ENCODE measurements at regions not wholly inside any gene's neighbourhood (a gene's known extent, or its start where the extent isn't known, plus 50 kb on each side); places are given as distances from the start of the nearest gene placed in this dataset.
A peak's percentile ranks its signal among the peaks of the same experiment; 100 is the strongest.

DNA sequence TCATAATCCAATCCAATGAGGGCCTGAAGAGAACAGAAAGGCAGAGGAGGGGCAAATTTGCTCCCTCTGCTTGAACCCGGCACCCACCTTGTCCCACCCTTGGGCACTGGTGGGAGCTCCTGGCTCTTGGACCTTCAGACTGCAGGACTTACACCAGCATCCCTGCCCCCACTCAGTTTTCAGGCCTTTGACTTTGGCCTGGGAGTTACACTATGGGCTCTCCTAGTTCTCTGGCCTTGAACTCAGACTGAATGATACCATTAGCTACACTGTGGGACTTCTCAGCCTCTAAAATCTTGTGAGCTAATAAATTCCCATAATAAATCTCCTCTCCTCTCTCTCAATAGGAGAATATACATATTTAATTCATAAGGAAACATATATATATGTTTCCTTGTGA lies 114.4 kb downstream of the AHR start (continued):
- TF ChIP-seq, protein P1, sequence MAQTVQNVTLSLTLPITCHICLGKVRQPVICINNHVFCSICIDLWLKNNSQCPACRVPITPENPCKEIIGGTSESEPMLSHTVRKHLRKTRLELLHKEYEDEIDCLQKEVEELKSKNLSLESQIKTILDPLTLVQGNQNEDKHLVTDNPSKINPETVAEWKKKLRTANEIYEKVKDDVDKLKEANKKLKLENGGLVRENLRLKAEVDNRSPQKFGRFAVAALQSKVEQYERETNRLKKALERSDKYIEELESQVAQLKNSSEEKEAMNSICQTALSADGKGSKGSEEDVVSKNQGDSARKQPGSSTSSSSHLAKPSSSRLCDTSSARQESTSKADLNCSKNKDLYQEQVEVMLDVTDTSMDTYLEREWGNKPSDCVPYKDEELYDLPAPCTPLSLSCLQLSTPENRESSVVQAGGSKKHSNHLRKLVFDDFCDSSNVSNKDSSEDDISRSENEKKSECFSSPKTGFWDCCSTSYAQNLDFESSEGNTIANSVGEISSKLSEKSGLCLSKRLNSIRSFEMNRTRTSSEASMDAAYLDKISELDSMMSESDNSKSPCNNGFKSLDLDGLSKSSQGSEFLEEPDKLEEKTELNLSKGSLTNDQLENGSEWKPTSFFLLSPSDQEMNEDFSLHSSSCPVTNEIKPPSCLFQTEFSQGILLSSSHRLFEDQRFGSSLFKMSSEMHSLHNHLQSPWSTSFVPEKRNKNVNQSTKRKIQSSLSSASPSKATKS (CRISPR knock-in tag; IDR thresholded peaks at IDR 0.05) = no peak
- TF ChIP-seq HNF4A (CRISPR knock-in tag; IDR thresholded peaks at IDR 0.05) (peak; percentile 40), ZNF709 (CRISPR knock-in tag; IDR thresholded peaks at IDR 0.05) (no peak)
- TF ChIP-seq, protein P2, sequence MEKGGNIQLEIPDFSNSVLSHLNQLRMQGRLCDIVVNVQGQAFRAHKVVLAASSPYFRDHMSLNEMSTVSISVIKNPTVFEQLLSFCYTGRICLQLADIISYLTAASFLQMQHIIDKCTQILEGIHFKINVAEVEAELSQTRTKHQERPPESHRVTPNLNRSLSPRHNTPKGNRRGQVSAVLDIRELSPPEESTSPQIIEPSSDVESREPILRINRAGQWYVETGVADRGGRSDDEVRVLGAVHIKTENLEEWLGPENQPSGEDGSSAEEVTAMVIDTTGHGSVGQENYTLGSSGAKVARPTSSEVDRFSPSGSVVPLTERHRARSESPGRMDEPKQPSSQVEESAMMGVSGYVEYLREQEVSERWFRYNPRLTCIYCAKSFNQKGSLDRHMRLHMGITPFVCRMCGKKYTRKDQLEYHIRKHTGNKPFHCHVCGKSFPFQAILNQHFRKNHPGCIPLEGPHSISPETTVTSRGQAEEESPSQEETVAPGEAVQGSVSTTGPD (CRISPR knock-in tag; IDR thresholded peaks at IDR 0.05) = no peak

DNA sequence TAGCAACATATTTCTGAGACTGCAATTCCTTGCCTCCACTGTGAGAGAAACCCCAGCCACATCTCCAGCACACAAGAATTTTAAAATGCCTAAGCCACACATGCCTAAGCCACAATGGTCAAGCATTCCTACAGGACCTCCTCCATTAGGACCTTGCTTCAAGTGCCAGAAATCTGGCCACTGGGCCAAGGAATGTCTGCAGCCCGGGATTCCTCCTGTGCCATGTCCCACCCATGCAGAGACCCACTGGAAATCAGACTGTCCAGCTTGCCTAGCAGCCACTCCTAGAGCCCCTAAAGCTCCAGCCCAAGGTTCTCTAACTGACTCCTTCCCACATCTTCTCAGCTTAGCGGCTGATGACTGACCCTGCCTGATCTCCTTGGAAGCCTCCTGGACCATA lies 117.5 kb downstream of the AHR start:
- ChIA-PET POLR2A (no interaction called here), CTCF (ENCODE audit: low intra/inter-chr PET ratio, low total read pairs) (no interaction called here)
- ATAC-seq = no peak
- Histone ChIP-seq H4K20me1 (ENCODE audit: insufficient read depth, low read length) (no peaks in the 10 kb centered on the region), H3K4me3 (replicated peaks in 1 of 3; ENCODE audit: insufficient read depth in 1 of 3, low read depth in 2 of 3, low read length in 3 of 3) (no peak overlapping the region), H3K4me1 (ENCODE audit: insufficient read depth, low read length) (peaks cover 7% of the 10 kb centered on the region), H3K27ac (ENCODE audit: extremely low read length, insufficient read depth, low read length) (no peak overlapping the region), H3K27me3 (ENCODE audit: control insufficient read depth in 1 of 2, insufficient read depth in 2 of 2, low read length in 2 of 2) (no peaks in the 10 kb centered on the region; a peak in 1 of 5 replicates), H3K36me3 (replicated peaks in 1 of 2; ENCODE audit: control insufficient read depth in 1 of 2, insufficient read depth in 2 of 2, low read length in 2 of 2) (no peaks in the 10 kb centered on the region), H3K9me3 (ENCODE audit: low read length) (no peaks in the 10 kb centered on the region), H3K4me2 (ENCODE audit: low read depth, low read length) (no peak overlapping the region), H2AFZ (ENCODE audit: low read length) (no peak overlapping the region), H3K79me2 (ENCODE audit: insufficient read depth, low read length) (no peaks in the 10 kb centered on the region), H3K9ac (ENCODE audit: insufficient read depth, low read depth, low read length) (no peak overlapping the region)
- in situ Hi-C loops (cut with HindIII; ENCODE audit: extremely low pct_ligation_motif_present, low pct_unique_long_range_greater_than_20kb) (no loop called here), intact Hi-C loops (cut with micrococcal nuclease; ENCODE audit: unreplicated experiment) (no loop called here)
- BruUV-seq (replicated peaks) = no TSS peak
- 50% methylated on average over 2 of the region's 2 CpGs for WGBS (ENCODE audit: low lambda C conversion rate)
- DNase-seq (ENCODE audit: low spot score) = no peak
- no peak for FAIRE-seq
- TF ChIP-seq EZH2 (conservative IDR thresholded peaks at IDR 0.05; ENCODE audit: low read depth, low read length) (no peak), SMAD3 (CRISPR knock-in tag; IDR thresholded peaks at IDR 0.05) (no peak), ZNF235 (CRISPR knock-in tag; IDR thresholded peaks at IDR 0.05; ENCODE audit: borderline replicate concordance) (no peak), ZNF777 (CRISPR knock-in tag; IDR thresholded peaks at IDR 0.05) (no peak)
- TF ChIP-seq, protein P3, sequence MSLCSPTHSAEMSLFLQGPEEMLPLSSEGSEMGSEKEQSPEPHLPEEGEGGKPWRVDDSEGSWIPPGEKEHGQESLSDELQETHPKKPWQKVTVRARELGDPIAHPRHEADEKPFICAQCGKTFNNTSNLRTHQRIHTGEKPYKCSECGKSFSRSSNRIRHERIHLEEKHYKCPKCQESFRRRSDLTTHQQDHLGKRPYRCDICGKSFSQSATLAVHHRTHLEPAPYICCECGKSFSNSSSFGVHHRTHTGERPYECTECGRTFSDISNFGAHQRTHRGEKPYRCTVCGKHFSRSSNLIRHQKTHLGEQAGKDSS (CRISPR knock-in tag; IDR thresholded peaks at IDR 0.05; ENCODE audit: borderline replicate concordance, low read depth) = no peak
- TF ChIP-seq, protein P4, sequence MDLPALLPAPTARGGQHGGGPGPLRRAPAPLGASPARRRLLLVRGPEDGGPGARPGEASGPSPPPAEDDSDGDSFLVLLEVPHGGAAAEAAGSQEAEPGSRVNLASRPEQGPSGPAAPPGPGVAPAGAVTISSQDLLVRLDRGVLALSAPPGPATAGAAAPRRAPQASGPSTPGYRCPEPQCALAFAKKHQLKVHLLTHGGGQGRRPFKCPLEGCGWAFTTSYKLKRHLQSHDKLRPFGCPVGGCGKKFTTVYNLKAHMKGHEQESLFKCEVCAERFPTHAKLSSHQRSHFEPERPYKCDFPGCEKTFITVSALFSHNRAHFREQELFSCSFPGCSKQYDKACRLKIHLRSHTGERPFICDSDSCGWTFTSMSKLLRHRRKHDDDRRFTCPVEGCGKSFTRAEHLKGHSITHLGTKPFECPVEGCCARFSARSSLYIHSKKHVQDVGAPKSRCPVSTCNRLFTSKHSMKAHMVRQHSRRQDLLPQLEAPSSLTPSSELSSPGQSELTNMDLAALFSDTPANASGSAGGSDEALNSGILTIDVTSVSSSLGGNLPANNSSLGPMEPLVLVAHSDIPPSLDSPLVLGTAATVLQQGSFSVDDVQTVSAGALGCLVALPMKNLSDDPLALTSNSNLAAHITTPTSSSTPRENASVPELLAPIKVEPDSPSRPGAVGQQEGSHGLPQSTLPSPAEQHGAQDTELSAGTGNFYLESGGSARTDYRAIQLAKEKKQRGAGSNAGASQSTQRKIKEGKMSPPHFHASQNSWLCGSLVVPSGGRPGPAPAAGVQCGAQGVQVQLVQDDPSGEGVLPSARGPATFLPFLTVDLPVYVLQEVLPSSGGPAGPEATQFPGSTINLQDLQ (CRISPR knock-in tag; IDR thresholded peaks at IDR 0.05) = no peak
- TF ChIP-seq, protein P5, sequence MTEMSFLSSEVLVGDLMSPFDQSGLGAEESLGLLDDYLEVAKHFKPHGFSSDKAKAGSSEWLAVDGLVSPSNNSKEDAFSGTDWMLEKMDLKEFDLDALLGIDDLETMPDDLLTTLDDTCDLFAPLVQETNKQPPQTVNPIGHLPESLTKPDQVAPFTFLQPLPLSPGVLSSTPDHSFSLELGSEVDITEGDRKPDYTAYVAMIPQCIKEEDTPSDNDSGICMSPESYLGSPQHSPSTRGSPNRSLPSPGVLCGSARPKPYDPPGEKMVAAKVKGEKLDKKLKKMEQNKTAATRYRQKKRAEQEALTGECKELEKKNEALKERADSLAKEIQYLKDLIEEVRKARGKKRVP (CRISPR knock-in tag; IDR thresholded peaks at IDR 0.05) = no peak
- TF ChIP-seq, protein P6, sequence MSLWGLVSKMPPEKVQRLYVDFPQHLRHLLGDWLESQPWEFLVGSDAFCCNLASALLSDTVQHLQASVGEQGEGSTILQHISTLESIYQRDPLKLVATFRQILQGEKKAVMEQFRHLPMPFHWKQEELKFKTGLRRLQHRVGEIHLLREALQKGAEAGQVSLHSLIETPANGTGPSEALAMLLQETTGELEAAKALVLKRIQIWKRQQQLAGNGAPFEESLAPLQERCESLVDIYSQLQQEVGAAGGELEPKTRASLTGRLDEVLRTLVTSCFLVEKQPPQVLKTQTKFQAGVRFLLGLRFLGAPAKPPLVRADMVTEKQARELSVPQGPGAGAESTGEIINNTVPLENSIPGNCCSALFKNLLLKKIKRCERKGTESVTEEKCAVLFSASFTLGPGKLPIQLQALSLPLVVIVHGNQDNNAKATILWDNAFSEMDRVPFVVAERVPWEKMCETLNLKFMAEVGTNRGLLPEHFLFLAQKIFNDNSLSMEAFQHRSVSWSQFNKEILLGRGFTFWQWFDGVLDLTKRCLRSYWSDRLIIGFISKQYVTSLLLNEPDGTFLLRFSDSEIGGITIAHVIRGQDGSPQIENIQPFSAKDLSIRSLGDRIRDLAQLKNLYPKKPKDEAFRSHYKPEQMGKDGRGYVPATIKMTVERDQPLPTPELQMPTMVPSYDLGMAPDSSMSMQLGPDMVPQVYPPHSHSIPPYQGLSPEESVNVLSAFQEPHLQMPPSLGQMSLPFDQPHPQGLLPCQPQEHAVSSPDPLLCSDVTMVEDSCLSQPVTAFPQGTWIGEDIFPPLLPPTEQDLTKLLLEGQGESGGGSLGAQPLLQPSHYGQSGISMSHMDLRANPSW (CRISPR knock-in tag; IDR thresholded peaks at IDR 0.05; ENCODE audit: borderline replicate concordance) = no peak

All from HepG2 (cell line).